ENCODE measurements at regions not wholly inside any gene's neighbourhood (a gene's known extent, or its start where the extent isn't known, plus 50 kb on each side); places are given as distances from the start of the nearest gene placed in this dataset.

DNA sequence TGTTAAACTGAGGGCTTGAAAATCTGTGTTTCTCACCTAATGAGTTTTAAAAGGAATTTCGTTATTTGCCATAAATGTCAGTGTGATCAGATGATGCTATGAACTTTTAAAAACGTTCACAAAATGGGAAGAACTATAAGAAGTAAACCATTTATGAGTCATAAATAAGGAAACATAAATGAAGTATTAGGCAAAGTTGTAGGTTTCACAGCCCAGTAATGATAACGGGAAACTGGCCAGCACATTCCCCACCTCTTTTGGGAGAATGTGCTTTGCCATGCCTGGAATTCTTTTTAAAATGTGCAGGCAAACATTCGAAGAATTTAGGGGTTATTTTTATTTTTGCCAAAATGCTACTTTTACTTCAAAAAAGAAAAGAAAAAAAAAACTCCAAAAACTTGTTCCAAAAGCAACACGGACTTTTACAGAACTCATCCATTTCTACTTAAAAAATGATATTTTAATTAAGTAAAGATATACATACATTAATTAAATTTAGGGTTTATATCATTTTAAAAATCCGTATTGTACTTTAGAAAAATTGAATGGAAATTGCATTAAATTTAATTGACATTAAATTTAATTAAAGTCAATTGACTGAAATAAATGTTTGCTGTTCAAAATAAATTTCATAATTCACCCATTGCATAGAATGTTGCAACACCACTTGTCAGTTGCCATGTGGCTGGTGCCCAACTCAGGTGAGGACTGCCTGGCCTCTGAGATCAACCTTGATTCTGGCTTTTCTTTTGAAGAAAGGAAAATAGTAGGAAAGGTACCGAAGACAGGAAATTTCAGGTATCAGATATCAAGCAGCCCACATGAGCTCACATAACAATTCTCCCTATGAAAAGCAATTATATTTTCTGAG lies 1198.5 kb downstream of the EFNB2 start:
- no peak for DNase-seq (ENCODE audit: low spot score in 2 of 2)
- FAIRE-seq: peak; percentile 36

DNA sequence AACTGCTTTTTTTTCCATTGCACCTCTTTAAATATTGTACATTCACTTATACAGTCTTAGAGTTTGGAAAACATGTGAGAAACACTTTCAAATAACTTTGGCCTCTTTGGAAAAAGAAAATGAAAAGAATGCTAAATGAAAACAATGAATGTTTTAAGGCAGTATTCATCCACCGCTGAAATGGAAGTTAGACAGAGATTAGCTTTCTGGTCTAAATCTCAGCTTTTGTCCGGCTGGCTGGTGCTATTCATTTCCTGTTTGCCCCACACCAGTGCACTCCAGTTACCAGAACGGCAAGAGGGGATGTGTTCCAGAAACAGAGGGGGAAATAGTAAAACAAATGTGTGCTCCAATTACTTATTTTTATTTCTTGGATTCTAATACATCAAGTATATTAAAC lies 1201.3 kb downstream of the EFNB2 start:
- DNase-seq (ENCODE audit: low spot score in 2 of 2) (no peak), FAIRE-seq (no peak)

DNA sequence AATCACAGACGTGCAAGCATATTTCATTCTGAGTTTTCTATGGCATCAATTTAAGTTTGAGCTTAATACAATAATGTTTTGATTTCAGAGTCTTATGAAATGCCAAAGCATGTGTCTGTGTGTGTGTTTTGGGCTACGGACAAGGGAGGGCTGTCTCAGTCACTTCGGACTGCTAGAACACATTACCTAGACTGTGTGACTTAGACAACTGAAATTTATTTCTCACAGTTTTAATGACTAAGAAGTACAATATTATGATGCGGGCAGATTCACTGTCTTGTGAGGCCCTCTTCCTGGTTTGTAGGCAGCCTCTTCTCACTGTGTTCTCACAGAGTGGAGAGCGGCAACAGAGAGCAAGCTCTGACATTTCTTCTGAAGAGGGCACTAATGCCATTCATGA lies 1202.0 kb downstream of the EFNB2 start:
- DNase-seq (ENCODE audit: low spot score in 2 of 2): no peak
- FAIRE-seq: no peak

DNA sequence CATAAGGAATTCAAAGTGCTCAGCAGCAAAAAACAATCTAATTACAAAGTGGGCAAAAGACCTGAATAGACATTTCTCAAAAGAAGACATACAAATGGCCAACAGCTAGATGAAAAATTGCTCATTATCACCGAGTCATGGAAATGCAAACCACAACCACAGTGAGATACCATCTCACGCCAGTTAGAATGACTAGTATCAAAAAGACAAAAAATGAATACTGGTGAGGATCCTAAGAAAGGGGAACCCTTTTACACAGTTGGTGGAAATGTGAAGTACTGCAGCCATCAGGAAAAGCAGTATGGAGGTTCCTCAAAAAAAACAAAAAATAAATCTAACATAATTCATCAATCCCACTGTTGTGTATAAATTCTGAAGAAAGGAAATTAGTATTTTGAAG lies 1206.1 kb downstream of the EFNB2 start:
- DNase-seq (ENCODE audit: low spot score in 2 of 2) (no peak), FAIRE-seq (no peak)

DNA sequence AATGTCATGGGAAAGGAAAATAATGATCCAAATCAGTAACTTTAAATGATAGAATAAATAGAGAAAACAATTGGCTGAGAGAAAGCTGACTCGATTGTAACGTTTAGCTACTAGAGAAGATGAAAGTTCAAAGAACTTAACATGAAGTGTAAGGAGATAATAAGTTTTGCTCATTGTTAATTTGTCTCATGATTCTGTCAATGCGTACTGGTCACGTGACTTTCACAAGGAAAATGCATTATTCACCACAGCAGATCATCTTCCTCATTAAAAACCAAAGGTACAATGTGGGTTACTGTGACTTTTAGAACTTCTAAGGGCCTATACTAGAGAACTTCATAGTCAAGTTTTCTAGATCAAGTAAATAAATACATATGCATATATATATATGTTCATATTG lies 1207.2 kb downstream of the EFNB2 start:
- no peak for DNase-seq (ENCODE audit: low spot score in 2 of 2)
- FAIRE-seq: no peak

DNA sequence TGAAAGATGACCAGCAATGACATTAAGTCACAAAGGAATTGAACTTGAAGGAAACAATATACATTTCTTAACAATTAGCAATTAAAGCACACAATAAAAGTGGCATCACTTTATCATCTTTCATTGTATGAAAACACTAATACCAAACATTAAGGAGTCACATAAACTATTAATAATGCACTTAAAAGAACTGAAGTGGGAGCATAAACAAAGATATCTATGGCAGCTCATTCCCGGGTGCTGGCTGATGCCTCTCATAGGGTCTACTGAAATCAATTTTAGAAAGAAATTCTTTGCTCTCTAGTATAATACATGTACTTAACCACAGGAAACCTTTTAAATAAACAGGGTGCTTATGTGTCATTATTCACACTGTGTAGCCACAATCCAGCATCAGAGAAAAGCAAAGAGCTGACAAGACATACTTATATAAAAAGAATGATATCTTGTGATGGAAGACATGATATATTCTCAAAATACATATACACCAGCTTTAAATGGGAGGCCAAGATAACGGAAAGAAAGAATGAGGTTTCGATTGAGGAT lies 1207.8 kb downstream of the EFNB2 start:
- FAIRE-seq: no peak
- DNase-seq (ENCODE audit: low spot score in 2 of 2): no peak

DNA sequence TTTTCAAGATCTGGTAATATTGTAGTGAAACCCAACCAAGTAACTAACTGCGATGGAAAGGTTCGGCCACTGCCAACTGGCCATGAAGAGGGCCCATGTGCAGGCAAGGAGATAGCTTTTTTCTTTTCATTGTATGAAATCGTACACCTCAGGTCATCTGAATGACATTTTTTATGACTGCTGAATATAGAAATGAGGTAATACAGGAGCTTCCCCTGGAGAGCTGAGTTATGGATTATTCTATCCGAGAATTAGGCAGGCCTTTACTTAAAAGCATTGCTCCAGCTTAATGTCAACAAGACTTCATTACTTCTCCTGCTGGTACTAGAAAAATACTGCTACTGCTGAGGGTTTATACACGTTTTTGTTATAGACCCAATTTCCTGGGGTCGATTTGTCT lies 1215.6 kb downstream of the EFNB2 start:
- FAIRE-seq: no peak
- no peak for DNase-seq (ENCODE audit: low spot score in 2 of 2)

DNA sequence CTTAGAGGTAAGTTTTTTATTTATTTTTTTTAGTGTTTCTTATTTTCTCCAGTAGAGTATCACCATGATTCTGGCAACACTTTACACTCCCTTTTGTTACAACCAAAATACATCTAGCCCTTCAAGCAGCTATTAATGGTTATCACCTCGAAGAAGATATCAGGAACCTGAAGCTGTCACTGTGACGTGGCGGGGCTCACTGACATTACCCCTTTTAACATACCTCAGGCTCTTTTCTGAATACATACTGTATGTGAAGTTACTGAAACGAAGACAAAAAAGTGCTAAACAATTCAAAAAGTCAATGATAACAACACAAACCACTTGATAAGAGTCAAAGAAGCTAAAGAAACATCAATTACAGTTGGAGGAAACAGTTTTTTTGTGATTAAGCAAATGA lies 1218.7 kb downstream of the EFNB2 start:
- DNase-seq (ENCODE audit: low spot score in 2 of 2) (no peak), FAIRE-seq (no peak)

DNA sequence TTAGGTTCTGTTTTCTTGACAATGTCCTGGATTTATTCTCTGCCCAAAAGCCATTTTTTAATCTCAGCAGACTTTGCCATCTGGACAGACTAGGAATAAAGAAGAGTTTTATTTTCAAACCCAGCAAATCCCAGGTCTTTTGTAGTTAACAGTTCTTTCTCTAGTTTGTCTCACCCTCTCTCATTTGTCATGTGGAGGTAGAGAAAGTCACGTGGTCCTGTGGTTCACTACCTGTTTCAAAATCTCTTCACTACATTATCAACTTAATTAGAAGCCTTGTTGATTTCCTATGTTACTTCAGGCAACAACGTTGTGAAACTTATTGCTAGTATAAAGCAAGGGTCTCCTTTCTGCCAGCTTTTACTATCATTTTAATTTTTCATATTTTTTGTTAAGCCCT lies 1222.6 kb downstream of the EFNB2 start:
- DNase-seq (ENCODE audit: low spot score in 2 of 2) (no peak), FAIRE-seq (no peak)

DNA sequence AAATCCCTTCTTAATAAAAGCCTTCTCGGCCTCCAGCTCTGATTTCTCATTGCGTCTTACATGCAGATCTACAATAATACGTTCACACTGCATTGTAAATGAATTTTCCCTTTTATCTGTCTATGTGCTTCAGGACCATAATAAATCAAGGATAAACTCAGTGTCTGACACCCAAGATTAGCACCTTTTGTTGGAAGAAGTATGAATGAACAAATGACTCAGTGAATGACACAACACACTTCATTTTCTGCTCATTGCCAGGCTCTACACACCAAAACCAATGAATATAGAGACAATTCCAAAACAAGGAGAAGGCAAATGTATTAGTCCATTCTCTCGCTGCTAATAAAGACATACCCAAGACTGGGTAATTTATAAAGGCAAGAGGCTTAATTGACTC lies 1224.4 kb downstream of the EFNB2 start:
- DNase-seq (ENCODE audit: low spot score in 2 of 2): no peak
- FAIRE-seq: no peak

DNA sequence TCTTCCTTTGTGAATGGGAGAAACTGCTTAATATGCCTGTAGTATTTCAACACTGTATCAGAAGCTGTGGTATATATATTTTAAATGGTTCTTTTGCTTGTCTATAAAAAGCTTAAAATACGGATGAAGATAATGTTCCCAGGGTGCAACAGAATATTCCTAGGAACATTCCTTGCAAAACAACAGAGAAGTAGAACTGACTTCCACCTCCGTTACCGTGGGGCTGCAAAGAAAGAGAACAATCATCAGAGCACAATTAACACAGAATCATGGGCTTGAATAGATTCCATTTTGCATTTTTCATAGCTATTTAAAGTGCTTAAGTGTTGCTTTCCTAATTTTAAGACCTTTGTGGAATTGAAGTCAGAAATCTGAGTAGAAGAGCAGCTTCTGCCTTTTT lies 1227.7 kb downstream of the EFNB2 start:
- FAIRE-seq: no peak
- DNase-seq (ENCODE audit: low spot score in 2 of 2): no peak

DNA sequence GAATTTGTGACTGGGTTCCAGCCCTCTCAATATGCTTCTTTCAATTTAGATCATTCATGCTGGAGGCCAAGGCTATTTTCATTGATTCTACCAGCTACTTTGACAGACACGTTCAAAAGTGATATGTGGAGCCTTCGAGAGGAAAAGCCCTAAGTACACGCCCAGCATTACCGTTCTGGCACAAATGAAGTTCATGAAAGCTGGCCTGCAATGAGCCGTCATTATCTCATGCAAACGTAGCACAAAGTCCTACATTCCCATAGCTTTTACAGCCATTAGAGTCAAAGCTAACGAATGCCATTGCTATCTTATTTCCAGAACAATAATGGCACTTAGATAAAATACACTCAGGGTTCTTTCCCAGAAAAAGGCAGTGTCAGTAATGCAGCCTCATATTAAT lies 1237.6 kb downstream of the EFNB2 start:
- DNase-seq (ENCODE audit: low spot score in 2 of 2) (no peak), FAIRE-seq (no peak)

DNA sequence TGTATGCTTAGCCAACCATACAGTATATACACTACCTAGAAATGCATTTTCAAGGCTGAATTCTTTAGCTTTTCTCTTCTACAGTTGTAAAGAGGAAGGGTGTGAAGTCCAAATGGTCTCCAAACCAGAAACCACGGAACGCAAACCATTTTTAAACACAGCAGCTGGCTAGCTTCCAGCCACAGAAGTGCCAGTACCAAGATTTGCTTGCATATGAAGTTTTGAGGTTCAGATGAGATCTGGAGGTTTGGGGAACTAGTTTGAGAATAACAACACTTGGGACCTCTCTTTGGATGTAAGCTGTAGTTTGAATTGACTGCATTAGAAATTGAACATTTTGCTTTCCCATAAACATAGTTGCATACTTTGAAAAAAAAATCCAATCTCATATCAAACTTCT lies 1243.5 kb downstream of the EFNB2 start:
- FAIRE-seq: no peak

DNA sequence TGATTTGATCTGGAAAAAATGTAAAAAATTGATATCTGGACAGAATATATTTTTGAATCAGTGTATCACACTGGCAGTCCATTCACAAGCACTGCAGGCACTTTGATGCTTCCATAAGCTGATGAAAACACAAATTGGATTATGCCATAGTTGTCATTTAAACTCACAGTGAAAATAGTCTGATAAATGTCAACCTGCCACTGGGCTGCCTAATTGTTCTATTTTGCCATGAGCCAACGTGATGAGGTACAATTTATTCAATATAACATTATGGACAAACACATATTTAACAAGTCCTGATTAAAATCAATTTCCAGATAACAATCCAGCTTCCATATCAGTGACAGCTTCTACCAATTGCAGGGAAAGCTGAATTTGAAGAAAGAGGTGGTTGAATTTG lies 1244.9 kb downstream of the EFNB2 start:
- DNase-seq (ENCODE audit: low spot score in 2 of 2) (no peak), FAIRE-seq (no peak)

More for the DNA sequence above, 1243.5 kb downstream of the EFNB2 start:
- DNase-seq (ENCODE audit: low spot score in 2 of 2): no peak

DNA sequence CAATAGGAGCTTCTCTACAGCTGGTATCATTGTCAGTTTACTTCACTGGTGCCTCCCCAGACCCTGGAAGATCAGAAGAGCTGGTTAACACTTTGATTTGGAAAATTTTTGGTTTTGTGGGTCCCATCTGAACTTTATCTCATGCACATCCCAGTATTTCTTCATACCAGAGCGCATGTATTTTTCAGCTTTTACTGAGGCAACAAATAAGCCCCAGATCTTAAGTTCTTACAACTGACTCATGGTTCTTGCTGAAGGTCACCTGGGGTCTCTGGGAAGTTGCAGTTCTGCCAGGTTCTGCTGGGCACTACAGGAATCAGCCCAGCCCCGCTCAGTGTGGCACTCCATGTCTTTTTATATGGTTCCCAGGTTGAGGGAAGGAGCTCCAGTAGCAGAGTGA lies 1249.9 kb downstream of the EFNB2 start:
- DNase-seq (ENCODE audit: low spot score in 2 of 2): no peak
- no peak for FAIRE-seq

DNA sequence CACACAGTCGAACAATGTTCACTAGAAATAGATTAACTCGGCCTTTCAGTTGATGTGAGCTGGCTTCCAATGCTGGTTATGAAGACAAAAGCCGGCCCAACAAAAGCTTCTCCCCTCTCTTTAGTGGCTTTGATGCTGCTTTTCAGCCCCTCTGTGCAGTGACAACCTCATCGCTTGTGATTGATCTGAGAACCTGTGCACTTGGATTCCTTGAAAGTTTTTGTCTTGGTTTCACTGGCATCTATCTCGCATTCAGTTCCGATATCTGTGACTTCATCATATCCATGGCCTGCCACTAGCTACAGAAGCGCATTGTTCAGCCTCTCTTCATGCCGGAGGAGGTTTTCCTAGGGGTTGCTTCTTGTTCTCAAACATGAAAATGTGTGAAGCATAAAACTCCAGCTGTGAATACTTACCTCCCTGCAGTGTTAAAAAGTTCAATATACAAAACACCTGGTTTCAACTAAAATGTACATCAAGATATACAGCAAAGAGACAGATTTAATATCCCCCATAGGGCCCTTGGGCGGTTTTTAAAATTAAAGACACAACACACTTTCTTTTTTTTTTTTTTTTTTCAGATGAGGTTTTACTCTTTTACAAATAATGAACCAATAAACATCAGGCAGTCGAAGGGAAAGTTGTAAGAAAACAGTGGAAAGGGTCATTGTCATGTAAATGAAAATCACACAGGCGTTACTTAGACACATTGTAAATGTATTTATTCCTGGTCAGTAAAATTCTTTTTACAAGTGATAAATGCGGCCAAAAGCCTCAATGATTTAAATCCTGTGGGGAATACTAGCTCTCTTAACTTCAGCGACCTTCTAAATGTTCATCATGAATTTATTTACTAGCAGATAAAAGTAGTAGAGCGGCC lies 1252.8 kb downstream of the EFNB2 start:
- FAIRE-seq: no peak
- DNase-seq (ENCODE audit: low spot score in 2 of 2): no peak

DNA sequence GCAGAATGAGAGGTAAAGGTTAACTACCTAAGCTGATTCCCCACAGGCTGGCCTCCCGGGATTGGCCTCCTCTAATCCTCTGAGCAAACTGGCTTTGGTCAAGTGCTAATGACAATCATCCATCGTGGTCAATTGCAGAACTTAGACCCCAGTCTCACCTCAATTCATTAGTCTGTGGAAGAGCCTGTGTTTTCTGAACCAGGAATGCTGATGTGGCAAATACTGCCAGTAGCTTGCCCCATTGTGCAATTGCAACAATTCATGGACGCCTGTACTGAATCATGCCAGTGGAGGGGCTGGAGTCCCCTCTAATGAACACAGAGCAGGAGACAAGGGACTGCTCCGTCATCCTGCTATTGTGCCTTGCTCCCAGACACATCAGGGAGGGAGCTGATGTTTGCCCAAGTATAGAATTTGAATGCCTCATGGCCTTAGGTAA lies 1256.5 kb downstream of the EFNB2 start:
- no peak for DNase-seq (ENCODE audit: low spot score in 2 of 2)
- FAIRE-seq: no peak

DNA sequence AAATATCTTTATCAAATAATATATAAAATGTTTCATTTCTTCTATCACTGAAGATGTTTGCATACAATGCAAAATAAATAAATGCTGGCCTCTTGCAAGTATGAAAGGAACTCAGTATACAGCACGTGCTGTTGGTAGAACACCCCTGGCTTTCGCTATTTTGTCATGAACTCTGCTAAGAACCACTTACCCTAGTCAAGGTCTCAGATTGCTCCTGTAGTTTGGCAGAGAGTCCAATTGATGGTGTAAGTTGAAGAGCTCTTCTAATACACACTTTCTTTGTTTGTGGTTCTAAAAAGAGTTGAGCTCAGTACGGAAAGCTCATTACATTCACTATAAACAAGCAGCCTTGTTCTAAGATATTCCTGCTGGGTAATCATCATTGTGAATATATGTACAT lies 1258.9 kb downstream of the EFNB2 start:
- no peak for FAIRE-seq
- DNase-seq (ENCODE audit: low spot score in 2 of 2): no peak

DNA sequence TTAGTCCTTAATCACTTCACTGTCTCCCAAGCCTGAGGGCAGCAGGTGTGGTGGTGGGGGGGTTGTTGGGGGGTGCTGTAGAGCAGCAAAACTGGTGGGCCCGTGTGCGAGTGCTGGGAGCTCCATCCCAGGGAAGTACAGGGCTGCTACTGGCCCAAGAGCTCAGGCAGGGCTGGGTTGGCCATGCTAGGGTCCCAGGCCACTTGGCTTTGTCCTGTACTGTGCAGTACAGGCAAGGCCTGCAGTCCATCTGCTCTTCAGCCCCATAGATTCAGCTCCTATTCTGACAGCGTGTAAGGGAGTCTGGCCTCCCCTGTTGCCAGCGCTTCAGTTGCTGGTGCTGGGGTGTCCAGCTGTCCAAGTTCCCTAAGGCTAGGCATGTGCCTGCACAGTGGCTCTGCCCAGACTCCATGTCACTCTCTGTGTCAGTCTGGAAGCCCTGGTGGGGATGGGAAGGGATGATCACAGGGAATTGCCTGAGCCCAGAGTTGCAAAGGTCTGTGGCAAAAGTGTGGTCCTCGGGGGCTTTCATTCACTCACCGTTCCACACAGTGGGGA lies 1261.7 kb downstream of the EFNB2 start:
- FAIRE-seq: no peak
- DNase-seq (ENCODE audit: low spot score in 2 of 2): no peak

DNA sequence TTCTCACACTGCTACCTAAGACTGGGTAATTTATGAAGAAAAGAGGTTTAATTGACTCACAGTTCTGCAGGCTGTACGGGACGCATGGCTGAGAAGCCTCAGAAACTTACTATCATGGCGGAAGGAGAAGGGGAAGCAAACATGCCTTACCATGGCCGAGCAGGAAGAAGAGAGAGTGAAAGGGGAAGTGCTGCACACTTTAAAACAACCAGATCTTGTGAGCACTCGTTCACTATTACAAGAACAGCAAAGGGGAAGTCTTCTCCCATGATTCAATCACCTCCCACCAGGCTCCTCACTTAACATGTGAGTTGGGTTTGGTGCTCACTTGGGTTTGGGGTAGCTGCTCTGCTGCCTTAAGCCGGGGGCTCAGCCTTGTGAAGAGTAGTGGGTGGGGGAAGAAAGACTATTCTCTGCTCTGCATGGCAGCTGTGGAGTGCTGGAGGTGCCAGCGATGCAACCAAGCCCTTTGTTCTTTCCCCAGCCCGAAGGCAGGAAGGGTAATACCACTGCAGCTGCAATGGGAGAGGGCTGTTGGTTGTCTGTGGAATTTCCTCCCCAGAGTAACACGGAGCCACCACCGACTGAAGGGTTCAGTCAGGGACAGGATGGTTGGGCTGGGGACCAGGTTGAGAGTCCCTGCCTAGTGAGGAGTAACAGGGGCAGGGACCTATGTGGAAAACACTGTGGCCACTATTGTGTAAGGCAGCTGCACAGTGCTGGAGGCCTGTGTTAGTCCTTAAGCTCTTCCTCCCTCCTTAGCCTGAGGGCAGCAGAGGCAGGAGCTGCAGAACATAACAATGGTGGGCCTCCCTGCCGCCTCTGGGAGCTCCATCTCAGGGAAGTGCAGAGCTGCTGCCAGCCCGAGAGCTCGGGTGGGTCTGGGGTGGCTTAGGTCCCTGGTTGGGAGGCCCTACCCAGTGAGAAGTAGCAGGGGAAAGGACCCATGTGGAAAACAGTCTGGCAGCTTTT lies 1262.5 kb downstream of the EFNB2 start:
- DNase-seq (ENCODE audit: low spot score in 2 of 2): no peak
- no peak for FAIRE-seq

Measured in frontal cortex (tissue), 3 donors.